HEK293T (cell line): ENCODE measurements at regions not wholly inside any gene's neighbourhood (a gene's known extent, or its start where the extent isn't known, plus 50 kb on each side); places are given as distances from the start of the nearest gene placed in this dataset.

Experiments
- ARNT ChIP-seq: fragments of 450-650 bp; IDR thresholded peaks from 2 replicates; pipeline ENCODE4 v1.6.1; 2017; ENCODE audit warnings: mild to moderate bottlenecking
- CTBP1 ChIP-seq: fragments of 450-650 bp; IDR thresholded peaks from 2 replicates; pipeline ENCODE4 v1.6.1; 2016; ENCODE audit warnings: borderline replicate concordance
- ELF4 ChIP-seq: fragments of 450-650 bp; IDR thresholded peaks from 2 replicates; pipeline ENCODE4 v1.6.1; 2017; ENCODE audit warnings: antibody characterized with exemption
- FOXA1 ChIP-seq: fragments of 450-650 bp; IDR thresholded peaks from 2 replicates; pipeline ENCODE4 v1.6.1; 2016; ENCODE audit warnings: mild to moderate bottlenecking
- FOXK2 ChIP-seq: fragments of 450-650 bp; IDR thresholded peaks from 2 replicates; pipeline ENCODE4 v1.6.1; 2016; ENCODE audit warnings: mild to moderate bottlenecking
- L3MBTL2 ChIP-seq: fragments of 450-650 bp; conservative IDR thresholded peaks from 2 replicates; pipeline ENCODE4 v1.6.1; 2016; ENCODE audit warnings: mild to moderate bottlenecking
- LEF1 ChIP-seq: fragments of 450-650 bp; IDR thresholded peaks from 2 replicates; pipeline ENCODE4 v1.6.1; 2017; ENCODE audit warnings: mild to moderate bottlenecking, borderline replicate concordance
- SP1 ChIP-seq: fragments of 450-650 bp; IDR thresholded peaks from 2 replicates; pipeline ENCODE4 v1.6.1; 2017

DNA sequence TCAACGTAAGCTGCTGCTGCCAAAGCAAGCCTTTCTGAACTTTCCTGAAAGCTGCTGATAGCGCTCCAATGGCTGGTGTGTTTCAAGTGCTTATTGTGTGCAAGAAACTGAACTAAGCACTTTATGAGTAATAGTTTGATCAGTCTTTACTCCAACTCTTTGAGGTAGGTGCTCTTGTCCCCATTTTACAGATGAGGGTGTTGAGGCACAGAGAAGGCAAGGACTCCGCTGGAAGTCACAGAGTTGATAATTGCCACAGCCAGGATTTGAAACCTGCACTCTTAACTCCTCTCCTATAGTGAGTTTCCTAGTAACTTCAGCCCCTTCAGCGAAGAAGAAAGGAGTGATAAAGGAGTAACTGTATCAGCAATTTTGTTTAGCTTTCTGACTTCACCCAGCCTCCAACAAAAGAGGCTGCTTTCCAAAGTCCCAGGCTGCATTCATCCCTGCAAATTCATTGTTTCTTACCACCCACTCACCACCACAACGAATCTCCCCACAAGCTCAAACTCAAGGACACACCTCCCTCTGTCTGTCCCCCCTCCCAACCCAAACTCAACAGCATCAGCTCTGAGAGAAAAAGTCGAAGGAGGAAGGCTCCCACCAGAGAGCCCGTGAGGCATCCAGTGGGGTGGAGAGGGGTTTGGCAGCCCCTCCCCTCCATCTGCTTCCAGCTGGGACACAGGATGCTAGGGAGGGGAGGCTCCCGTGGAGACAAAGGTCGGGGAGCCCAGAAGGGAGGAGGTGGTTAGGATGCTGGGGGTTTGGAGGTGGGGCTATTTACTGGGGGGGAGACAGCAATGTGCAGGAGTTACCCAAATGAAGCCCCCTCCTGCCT is 139.6 kb downstream of the NAV1 start:
- TF ChIP-seq CTBP1 (no peak), ELF4 (no peak), FOXA1 (no peak), ARNT (no peak), FOXK2 (no peak), L3MBTL2 (no peak), SP1 (no peak), LEF1 (no peak)
